BLaER1 treated with 17β-estradiol and CSF1 and Interleukin-3, amounts not matched to agents 10 nM and 100 nM (cell line): ENCODE measurements at regions not wholly inside any gene's neighbourhood (a gene's known extent, or its start where the extent isn't known, plus 50 kb on each side); places are given as distances from the start of the nearest gene placed in this dataset.

Experiments
- H3K27ac ChIP-seq, 11 experiments: shearing (Covaris generic); formaldehyde crosslinking; 2 replicates each; pipeline ENCODE4 v1.8.1; 2022
- H3K27me3 ChIP-seq, 11 experiments: shearing (Covaris generic); formaldehyde crosslinking; 2 replicates each; pipeline ENCODE4 v1.8.1; 2022
- H3K36me3 ChIP-seq, 11 experiments: shearing (Covaris generic); formaldehyde crosslinking; 2 replicates each; pipeline ENCODE4 v1.8.1; 2022
- H3K4me1 ChIP-seq, 10 experiments: shearing (Covaris generic); formaldehyde crosslinking; 2 replicates each; pipeline ENCODE4 v1.8.1; 2022
- H3K4me2 ChIP-seq, 11 experiments: shearing (Covaris generic); formaldehyde crosslinking; 2 replicates each; pipeline ENCODE4 v1.8.1; 2022
- H3K4me3 ChIP-seq, 10 experiments: shearing (Covaris generic); formaldehyde crosslinking; 2 replicates each; pipeline ENCODE4 v1.8.1; 2022
- H3K9ac ChIP-seq, 11 experiments: shearing (Covaris generic); formaldehyde crosslinking; 2 replicates each; pipeline ENCODE4 v1.8.1; 2022
- H3K9me3 ChIP-seq, 11 experiments: shearing (Covaris generic); formaldehyde crosslinking; replicated peaks in 1 of 11; 2 replicates each; pipeline ENCODE4 v1.8.1; 2022
- H4K20me1 ChIP-seq, 11 experiments: shearing (Covaris generic); formaldehyde crosslinking; 2 replicates each; pipeline ENCODE4 v1.8.1; 2022
- Cebpa-rat ChIP-seq, 11 experiments: shearing (Covaris generic); IDR thresholded peaks; 2 replicates each; pipeline ENCODE4 v1.8.1; 2022

GRCh38 chr12:77599782-77600467 is 230.8 kb upstream of the NAV3 start:
- Histone ChIP-seq H3K4me2 (no peak overlapping the region), H3K27ac (no peak overlapping the region), H3K9me3 (no peaks in the 10 kb centered on the region), H3K4me3 (no peak overlapping the region), H3K36me3 (no peaks in the 10 kb centered on the region), H3K9ac (no peak overlapping the region), H3K27me3 (no peaks in the 10 kb centered on the region), H4K20me1 (no peaks in the 10 kb centered on the region), H3K4me1 (no peaks in the 10 kb centered on the region)
- no peak for TF ChIP-seq Cebpa-rat (IDR thresholded peaks at IDR 0.05)

- Histone ChIP-seq H3K36me3 (no peaks in the 10 kb centered on the region), H3K27me3 (no peaks in the 10 kb centered on the region), H3K9me3 (peaks cover 0 to 9% (median 3%) of the 10 kb centered on the region in 11 experiments; a peak in 10 of 22 replicates), H3K4me2 (no peak overlapping the region), H4K20me1 (no peaks in the 10 kb centered on the region), H3K4me1 (0 out of 20 replicates have a peak, but pooled peaks cover 0 to 3% (median 0%) of the 10 kb centered on the region in 10 experiments), H3K9ac (no peak overlapping the region), H3K27ac (no peak overlapping the region), H3K4me3 (no peak overlapping the region)
- TF ChIP-seq Cebpa-rat (IDR thresholded peaks at IDR 0.05), result no peak
These were observed 236.3 kb upstream of the NAV3 start for GRCh38 chr12:77594366-77594765.

- Histone ChIP-seq H3K36me3 (no peaks in the 10 kb centered on the region), H3K4me3 (no peak overlapping the region), H3K9ac (no peak overlapping the region), H4K20me1 (no peaks in the 10 kb centered on the region), H3K9me3 (peaks cover 0 to 17% (median 8%) of the 10 kb centered on the region in 11 experiments; a peak in 10 of 22 replicates), H3K4me2 (no peak overlapping the region), H3K27ac (no peak overlapping the region), H3K27me3 (no peaks in the 10 kb centered on the region), H3K4me1 (0 out of 20 replicates have a peak, but pooled peaks cover 0 to 5% (median 0%) of the 10 kb centered on the region in 10 experiments)
- no peak for TF ChIP-seq Cebpa-rat (IDR thresholded peaks at IDR 0.05)
These were observed 237.9 kb upstream of the NAV3 start for GRCh38 chr12:77592836-77593235.

- Histone ChIP-seq H3K27me3 (no peaks in the 10 kb centered on the region), H3K4me2 (no peak overlapping the region), H3K9me3 (peaks cover 0 to 17% (median 8%) of the 10 kb centered on the region in 11 experiments; a peak in 10 of 22 replicates), H3K4me1 (0 out of 20 replicates have a peak, but pooled peaks cover 0 to 5% (median 0%) of the 10 kb centered on the region in 10 experiments), H3K27ac (no peak overlapping the region), H4K20me1 (no peaks in the 10 kb centered on the region), H3K9ac (no peak overlapping the region), H3K4me3 (no peak overlapping the region), H3K36me3 (no peaks in the 10 kb centered on the region)
- TF ChIP-seq Cebpa-rat (IDR thresholded peaks at IDR 0.05), result no peak
These were observed 238.5 kb upstream of the NAV3 start for GRCh38 chr12:77591959-77592743.

DNA sequence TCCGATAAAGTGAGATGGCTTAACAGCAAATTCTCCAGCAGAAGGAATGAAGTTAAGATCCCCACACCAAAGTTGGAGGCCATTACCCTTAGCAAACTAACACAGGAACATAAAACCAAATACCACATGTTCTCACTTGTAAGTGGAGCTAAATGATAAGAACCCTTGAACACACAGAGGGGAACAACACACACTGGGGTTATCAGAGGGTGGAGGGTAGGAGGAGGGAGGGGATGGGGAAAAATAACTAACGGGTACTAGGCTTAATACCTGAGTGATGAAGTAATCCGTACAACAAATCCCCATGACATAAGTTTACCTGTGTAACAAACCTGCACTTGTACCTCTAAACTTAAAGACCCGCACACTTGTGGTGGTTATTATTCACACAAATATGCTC is 240.4 kb upstream of the NAV3 start:
- H3K27me3 ChIP-seq, result no peaks in the 10 kb centered on the region
- H4K20me1 ChIP-seq, result no peaks in the 10 kb centered on the region
- no peak overlapping the region for H3K9ac ChIP-seq
- no peaks in the 10 kb centered on the region for H3K36me3 ChIP-seq
- TF ChIP-seq Cebpa-rat (IDR thresholded peaks at IDR 0.05), result no peak
- H3K4me1 ChIP-seq, result 0 out of 20 replicates have a peak, but pooled peaks cover 0 to 5% (median 0%) of the 10 kb centered on the region in 10 experiments
- no peak overlapping the region for H3K4me2 ChIP-seq
- H3K9me3 ChIP-seq, result peaks cover 0 to 17% (median 8%) of the 10 kb centered on the region in 11 experiments; a peak in 10 of 22 replicates
- no peak overlapping the region for H3K4me3 ChIP-seq
- no peak overlapping the region for H3K27ac ChIP-seq

- Histone ChIP-seq H3K9ac (no peak overlapping the region), H3K4me1 (0 out of 20 replicates have a peak, but pooled peaks cover 0 to 5% (median 0%) of the 10 kb centered on the region in 10 experiments), H3K27me3 (no peaks in the 10 kb centered on the region), H3K36me3 (no peaks in the 10 kb centered on the region), H3K4me3 (no peak overlapping the region), H3K27ac (no peak overlapping the region), H4K20me1 (no peaks in the 10 kb centered on the region), H3K4me2 (no peak overlapping the region), H3K9me3 (peaks cover 0 to 12% (median 8%) of the 10 kb centered on the region in 11 experiments; a peak in 10 of 22 replicates)
- no peak for TF ChIP-seq Cebpa-rat (IDR thresholded peaks at IDR 0.05)
These were observed 245.8 kb upstream of the NAV3 start for GRCh38 chr12:77584860-77585259.

GRCh38 chr12:77578466-77579220 is 252.1 kb upstream of the NAV3 start:
- no peak overlapping the region for H3K4me3 ChIP-seq
- no peaks in the 10 kb centered on the region for H3K27me3 ChIP-seq
- H3K9ac ChIP-seq, result no peak overlapping the region
- H3K4me1 ChIP-seq, result no peaks in the 10 kb centered on the region
- H3K4me2 ChIP-seq, result no peak overlapping the region
- no peak overlapping the region for H3K27ac ChIP-seq
- no peaks in the 10 kb centered on the region for H4K20me1 ChIP-seq
- no peak for TF ChIP-seq Cebpa-rat (IDR thresholded peaks at IDR 0.05)
- H3K9me3 ChIP-seq, result no peaks in the 10 kb centered on the region
- H3K36me3 ChIP-seq, result no peaks in the 10 kb centered on the region

- no peak overlapping the region for H3K4me2 ChIP-seq
- no peak for TF ChIP-seq Cebpa-rat (IDR thresholded peaks at IDR 0.05)
- H3K4me1 ChIP-seq, result no peaks in the 10 kb centered on the region
- no peaks in the 10 kb centered on the region for H3K9me3 ChIP-seq
- H3K9ac ChIP-seq, result no peak overlapping the region
- H3K4me3 ChIP-seq, result no peak overlapping the region
- no peaks in the 10 kb centered on the region for H3K27me3 ChIP-seq
- H4K20me1 ChIP-seq, result no peaks in the 10 kb centered on the region
- H3K27ac ChIP-seq, result no peak overlapping the region
- H3K36me3 ChIP-seq, result no peaks in the 10 kb centered on the region
These were observed 252.9 kb upstream of the NAV3 start for GRCh38 chr12:77577791-77578190.

- no peak for TF ChIP-seq Cebpa-rat (IDR thresholded peaks at IDR 0.05)
- H3K4me1 ChIP-seq, result no peaks in the 10 kb centered on the region
- no peak overlapping the region for H3K4me2 ChIP-seq
These were observed 255.2 kb upstream of the NAV3 start for GRCh38 chr12:77575376-77575919.

More at GRCh38 chr12:77575376-77575919, 255.2 kb upstream of the NAV3 start:
- Histone ChIP-seq H3K9ac (no peak overlapping the region), H3K36me3 (no peaks in the 10 kb centered on the region), H3K9me3 (no peaks in the 10 kb centered on the region), H4K20me1 (no peaks in the 10 kb centered on the region), H3K4me3 (no peak overlapping the region), H3K27me3 (no peaks in the 10 kb centered on the region), H3K27ac (no peak overlapping the region)
